HL-60 (cell line): ENCODE measurements at regions not wholly inside any gene's neighbourhood (a gene's known extent, or its start where the extent isn't known, plus 50 kb on each side); places are given as distances from the start of the nearest gene placed in this dataset.

Source experiments
- DNase-seq, 2 experiments: peaks; one replicate each; pipeline ENCODE4 v3.0.0-alpha.2; 2010 to 2020; ENCODE audit warnings: low read depth in 1 of 2, low spot score in 1 of 2
- H3K27ac ChIP-seq: fragments of 250-450 bp; sonication (Bioruptor Pico); replicated peaks from 2 replicates; pipeline ENCODE4 v1.5.1; 2020; ENCODE audit warnings: mild to moderate bottlenecking, moderate library complexity
- H3K27me3 ChIP-seq: fragments of 250-450 bp; sonication (Bioruptor Pico); 2 replicates; pipeline ENCODE4 v1.5.1; 2021; ENCODE audit warnings: mild to moderate bottlenecking, moderate library complexity; ENCODE audit not compliant: insufficient read depth, poor library complexity, severe bottlenecking
- H3K4me3 ChIP-seq: replicated peaks from 2 replicates; pipeline ENCODE4 v1.5.1; 2011; ENCODE audit warnings: mild to moderate bottlenecking, control low read depth, low read length; ENCODE audit not compliant: insufficient read depth
- GABPA ChIP-seq: IDR thresholded peaks from 2 replicates; pipeline ENCODE4 v1.6.1; 2012; ENCODE audit warnings: low read depth
- POLR2AphosphoS5 ChIP-seq: IDR thresholded peaks from 2 replicates; pipeline ENCODE4 v1.6.1; 2012; ENCODE audit warnings: low read depth
- SPI1 ChIP-seq: IDR thresholded peaks from 2 replicates; pipeline ENCODE4 v1.6.1; 2012; ENCODE audit warnings: low read depth, mild to moderate bottlenecking, borderline replicate concordance
- TF ChIP-seq, protein P1 (sequence below): IDR thresholded peaks from one replicate; pipeline ENCODE4 v1.5.1; 2011; ENCODE audit warnings: low read length, control low read depth, inconsistent platforms; ENCODE audit not compliant: insufficient read depth
- TF ChIP-seq, protein P2 (sequence below): IDR thresholded peaks from 2 replicates; pipeline ENCODE4 v1.6.1; 2012; ENCODE audit warnings: low read depth; ENCODE audit not compliant: insufficient replicate concordance

DNA sequence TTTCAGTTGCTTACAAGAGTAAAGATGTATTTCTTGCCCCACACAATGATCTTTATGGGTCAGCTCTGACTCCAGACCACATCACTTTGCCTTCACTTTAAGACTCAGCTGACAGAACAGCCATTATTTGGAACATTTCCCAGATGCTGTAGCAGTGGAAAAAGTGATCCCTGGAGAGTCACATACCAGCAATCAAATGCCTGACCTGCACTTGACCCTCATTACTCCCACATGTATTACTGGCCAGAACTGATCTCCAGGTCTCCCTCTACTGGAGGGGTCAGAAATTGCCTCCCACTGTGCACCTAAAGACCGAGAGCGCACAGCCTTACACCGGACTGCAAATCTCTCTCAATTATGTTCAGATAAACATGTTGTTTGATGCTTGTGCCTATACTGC lies 88.6 kb upstream of the ZNF385D start:
- H3K4me3 ChIP-seq: no peak overlapping the region
- no peak overlapping the region for H3K27ac ChIP-seq
- TF ChIP-seq SPI1: no peak
- TF ChIP-seq POLR2AphosphoS5: no peak
- TF ChIP-seq, protein P1, sequence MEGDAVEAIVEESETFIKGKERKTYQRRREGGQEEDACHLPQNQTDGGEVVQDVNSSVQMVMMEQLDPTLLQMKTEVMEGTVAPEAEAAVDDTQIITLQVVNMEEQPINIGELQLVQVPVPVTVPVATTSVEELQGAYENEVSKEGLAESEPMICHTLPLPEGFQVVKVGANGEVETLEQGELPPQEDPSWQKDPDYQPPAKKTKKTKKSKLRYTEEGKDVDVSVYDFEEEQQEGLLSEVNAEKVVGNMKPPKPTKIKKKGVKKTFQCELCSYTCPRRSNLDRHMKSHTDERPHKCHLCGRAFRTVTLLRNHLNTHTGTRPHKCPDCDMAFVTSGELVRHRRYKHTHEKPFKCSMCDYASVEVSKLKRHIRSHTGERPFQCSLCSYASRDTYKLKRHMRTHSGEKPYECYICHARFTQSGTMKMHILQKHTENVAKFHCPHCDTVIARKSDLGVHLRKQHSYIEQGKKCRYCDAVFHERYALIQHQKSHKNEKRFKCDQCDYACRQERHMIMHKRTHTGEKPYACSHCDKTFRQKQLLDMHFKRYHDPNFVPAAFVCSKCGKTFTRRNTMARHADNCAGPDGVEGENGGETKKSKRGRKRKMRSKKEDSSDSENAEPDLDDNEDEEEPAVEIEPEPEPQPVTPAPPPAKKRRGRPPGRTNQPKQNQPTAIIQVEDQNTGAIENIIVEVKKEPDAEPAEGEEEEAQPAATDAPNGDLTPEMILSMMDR: peak; percentile 43
- H3K27me3 ChIP-seq: no peaks in the 10 kb centered on the region
- peak; percentile 7 to 9 for DNase-seq

DNA sequence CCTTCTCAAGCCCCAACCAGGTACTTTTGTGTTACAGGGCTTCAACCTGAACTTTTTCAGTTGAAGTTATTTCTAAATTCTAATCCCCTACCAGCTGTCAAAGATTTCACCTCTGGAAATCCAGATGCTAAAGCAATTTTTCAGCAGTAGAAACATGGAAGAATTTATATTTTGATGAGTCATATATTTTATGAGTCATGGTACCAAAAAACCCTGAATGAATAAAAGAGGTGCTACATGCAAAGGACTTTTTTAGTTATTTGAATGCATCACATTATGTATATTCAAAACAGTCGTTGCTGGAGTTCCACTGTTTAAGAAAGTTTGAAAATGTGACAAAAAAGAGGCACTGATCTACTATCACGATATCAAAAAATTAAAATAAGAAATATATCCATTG lies 96.0 kb upstream of the ZNF385D start:
- no peak overlapping the region for H3K4me3 ChIP-seq
- DNase-seq: no peak

DNA sequence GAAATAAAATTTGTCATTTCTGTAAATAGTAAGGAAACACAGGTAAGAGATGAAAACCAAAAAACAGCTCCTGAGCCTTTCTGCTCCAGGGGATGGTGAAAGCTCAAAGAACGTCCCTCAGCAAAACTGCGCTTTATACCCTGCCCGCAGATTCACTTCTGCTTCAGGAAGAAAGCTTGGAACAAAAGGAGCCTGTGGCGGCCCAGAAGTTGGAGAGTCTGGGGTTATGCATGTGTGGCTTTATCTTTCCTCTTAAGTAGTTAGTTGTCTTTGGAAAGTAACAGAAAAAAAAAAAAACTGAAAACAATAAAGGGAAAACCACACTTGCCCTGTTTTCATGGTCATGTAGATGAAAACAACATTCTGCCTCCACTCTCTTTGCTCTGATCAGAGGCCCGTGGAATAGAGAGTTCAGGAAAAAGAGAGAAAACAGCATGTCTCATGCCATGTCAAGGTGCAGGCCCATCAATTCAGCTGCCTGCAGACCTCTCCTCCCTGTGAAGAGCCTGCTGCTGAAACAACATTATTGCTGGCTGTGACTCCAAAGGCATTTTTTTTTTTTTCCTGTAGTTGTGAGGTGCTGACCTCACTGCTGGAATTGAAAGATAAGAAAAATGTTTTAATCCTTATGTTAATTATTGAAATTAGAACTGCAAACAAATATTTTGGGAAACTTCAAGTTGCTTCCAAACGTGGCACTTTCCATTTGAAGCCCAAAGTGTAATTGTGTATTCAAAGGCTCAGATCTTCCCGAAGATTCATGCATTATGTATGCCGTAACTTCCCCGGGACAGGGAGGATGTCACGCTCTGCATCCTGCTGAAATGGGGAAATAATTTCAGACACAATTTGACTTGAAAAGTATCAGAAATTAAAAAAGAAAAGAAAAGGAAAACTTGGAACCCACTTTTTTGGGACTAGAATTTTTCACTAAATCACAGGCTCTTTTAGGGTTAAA lies 108.4 kb upstream of the ZNF385D start:
- no peaks in the 10 kb centered on the region for H3K27me3 ChIP-seq
- no peak for DNase-seq
- H3K4me3 ChIP-seq: no peak overlapping the region
- no peak for TF ChIP-seq GABPA
- TF ChIP-seq, protein P1: no peak
- no peak for TF ChIP-seq SPI1
- TF ChIP-seq, protein P2, sequence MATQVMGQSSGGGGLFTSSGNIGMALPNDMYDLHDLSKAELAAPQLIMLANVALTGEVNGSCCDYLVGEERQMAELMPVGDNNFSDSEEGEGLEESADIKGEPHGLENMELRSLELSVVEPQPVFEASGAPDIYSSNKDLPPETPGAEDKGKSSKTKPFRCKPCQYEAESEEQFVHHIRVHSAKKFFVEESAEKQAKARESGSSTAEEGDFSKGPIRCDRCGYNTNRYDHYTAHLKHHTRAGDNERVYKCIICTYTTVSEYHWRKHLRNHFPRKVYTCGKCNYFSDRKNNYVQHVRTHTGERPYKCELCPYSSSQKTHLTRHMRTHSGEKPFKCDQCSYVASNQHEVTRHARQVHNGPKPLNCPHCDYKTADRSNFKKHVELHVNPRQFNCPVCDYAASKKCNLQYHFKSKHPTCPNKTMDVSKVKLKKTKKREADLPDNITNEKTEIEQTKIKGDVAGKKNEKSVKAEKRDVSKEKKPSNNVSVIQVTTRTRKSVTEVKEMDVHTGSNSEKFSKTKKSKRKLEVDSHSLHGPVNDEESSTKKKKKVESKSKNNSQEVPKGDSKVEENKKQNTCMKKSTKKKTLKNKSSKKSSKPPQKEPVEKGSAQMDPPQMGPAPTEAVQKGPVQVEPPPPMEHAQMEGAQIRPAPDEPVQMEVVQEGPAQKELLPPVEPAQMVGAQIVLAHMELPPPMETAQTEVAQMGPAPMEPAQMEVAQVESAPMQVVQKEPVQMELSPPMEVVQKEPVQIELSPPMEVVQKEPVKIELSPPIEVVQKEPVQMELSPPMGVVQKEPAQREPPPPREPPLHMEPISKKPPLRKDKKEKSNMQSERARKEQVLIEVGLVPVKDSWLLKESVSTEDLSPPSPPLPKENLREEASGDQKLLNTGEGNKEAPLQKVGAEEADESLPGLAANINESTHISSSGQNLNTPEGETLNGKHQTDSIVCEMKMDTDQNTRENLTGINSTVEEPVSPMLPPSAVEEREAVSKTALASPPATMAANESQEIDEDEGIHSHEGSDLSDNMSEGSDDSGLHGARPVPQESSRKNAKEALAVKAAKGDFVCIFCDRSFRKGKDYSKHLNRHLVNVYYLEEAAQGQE: no peak
- no peak overlapping the region for H3K27ac ChIP-seq

More for the DNA sequence above, 96.0 kb upstream of the ZNF385D start:
- no peak overlapping the region for H3K27ac ChIP-seq
- TF ChIP-seq GABPA: no peak
- TF ChIP-seq, protein P1: no peak
- TF ChIP-seq POLR2AphosphoS5: no peak
- TF ChIP-seq SPI1: no peak
- TF ChIP-seq, protein P2: no peak
- H3K27me3 ChIP-seq: no peaks in the 10 kb centered on the region
